Right forelimb (tissue), 1 donor: ENCODE measurements at regions not wholly inside any gene's neighbourhood (a gene's known extent, or its start where the extent isn't known, plus 50 kb on each side); places are given as distances from the start of the nearest gene placed in this dataset.
"Not testable (repeated sequence)": the region's sequence is repeated elsewhere in the genome, so short reads cannot be mapped to it uniquely, and the experiment has no call there.

Experiments
- DNase-seq: peaks from one replicate; pipeline ENCODE4 v3.0.0-alpha.2; 2018

- no peak for DNase-seq
Measured at GRCh38 chr1:60703155-60703554, 379.2 kb upstream of the NFIA start.

- no peak for DNase-seq
Measured at GRCh38 chr1:60699325-60699724, 383.0 kb upstream of the NFIA start.

- no peak for DNase-seq
Measured at GRCh38 chr1:60697204-60697994, 385.0 kb upstream of the NFIA start.

GRCh38 chr1:60696512-60696911, 385.8 kb upstream of the NFIA start:
- no peak for DNase-seq

- no peak for DNase-seq
Measured at GRCh38 chr1:60695716-60696171, 386.6 kb upstream of the NFIA start.

- no peak for DNase-seq
Measured at GRCh38 chr1:60694980-60695379, 387.4 kb upstream of the NFIA start.

- no peak for DNase-seq
Measured at GRCh38 chr1:60692031-60692430, 390.3 kb upstream of the NFIA start.

GRCh38 chr1:60688221-60688620, 394.1 kb upstream of the NFIA start:
- DNase-seq = not testable (repeated sequence)

- DNase-seq = no peak
Measured at GRCh38 chr1:60681095-60681860, 401.1 kb upstream of the NFIA start.

GRCh38 chr1:60679524-60680375, 402.6 kb upstream of the NFIA start:
- no peak for DNase-seq

GRCh38 chr1:60678802-60679201, 403.6 kb upstream of the NFIA start:
- DNase-seq = no peak

- DNase-seq = no peak
Measured at GRCh38 chr1:60678391-60678790, 404.0 kb upstream of the NFIA start.

GRCh38 chr1:60672449-60672848, 409.9 kb upstream of the NFIA start:
- DNase-seq = no peak

GRCh38 chr1:60670302-60670701, 412.1 kb upstream of the NFIA start:
- DNase-seq = no peak

- no peak for DNase-seq
Measured at GRCh38 chr1:60668585-60668984, 413.8 kb upstream of the NFIA start.

- no peak for DNase-seq
Measured at GRCh38 chr1:60665311-60665710, 417.1 kb upstream of the NFIA start.

GRCh38 chr1:60664086-60664625, 418.2 kb upstream of the NFIA start:
- DNase-seq = no peak

- no peak for DNase-seq
Measured at GRCh38 chr1:60662486-60663044, 419.8 kb upstream of the NFIA start.

GRCh38 chr1:60657926-60658325, 424.4 kb upstream of the NFIA start:
- no peak for DNase-seq

- DNase-seq = no peak
Measured at GRCh38 chr1:60655679-60656355, 426.5 kb upstream of the NFIA start.

GRCh38 chr1:60640033-60640551, 442.3 kb upstream of the NFIA start:
- DNase-seq = not testable (repeated sequence)

- DNase-seq = no peak
Measured at GRCh38 chr1:60639287-60639686, 443.1 kb upstream of the NFIA start.
